ENCODE measurements at regions not wholly inside any gene's neighbourhood (a gene's known extent, or its start where the extent isn't known, plus 50 kb on each side); places are given as distances from the start of the nearest gene placed in this dataset.

GRCh38 chrX:39822133-39822748, 275.5 kb downstream of the BCOR start:
- H3K9ac ChIP-seq (ENCODE audit: extremely low read depth, low read length, poor library complexity, severe bottlenecking) = no peak overlapping the region

GRCh38 chrX:39823424-39823823, 274.3 kb downstream of the BCOR start:
- no peak for DNase-seq
- H3K27ac Mint-ChIP-seq = no peak overlapping the region
- no peaks in the 10 kb centered on the region for H3K36me3 Mint-ChIP-seq (ENCODE audit: low read depth)
- Histone ChIP-seq H3K4me3 (ENCODE audit: low read length) (no peak overlapping the region), H3K27me3 (ENCODE audit: control insufficient read depth, insufficient read depth, low read length, poor library complexity, severe bottlenecking) (peaks cover 33% of the 10 kb centered on the region), H3K9ac (ENCODE audit: extremely low read depth, low read length, poor library complexity, severe bottlenecking) (no peak overlapping the region), H3K4me1 (ENCODE audit: control insufficient read depth, insufficient read depth, low read length) (no peaks in the 10 kb centered on the region), H3K36me3 (ENCODE audit: control insufficient read depth, insufficient read depth, low read length) (no peaks in the 10 kb centered on the region), H3K27ac (ENCODE audit: low read depth, low read length) (no peak overlapping the region), H3K9me3 (ENCODE audit: control insufficient read depth, low read length) (no peaks in the 10 kb centered on the region)
- WGBS, 2 experiments (ENCODE audit: insufficient coverage in 1 of 2, insufficient read length in 1 of 2) = 91% methylated on average over 1 of the region's 1 CpG; no CpG with 5 or more reads in 1 of the 2 experiments
- peaks cover 32% of the 10 kb centered on the region for H3K4me1 Mint-ChIP-seq
- TF ChIP-seq CTCF (conservative IDR thresholded peaks at IDR 0.05) = no peak
- H3K27me3 Mint-ChIP-seq (ENCODE audit: insufficient read depth) = peaks cover 82% of the 10 kb centered on the region
- peaks cover 8% of the 10 kb centered on the region for H3K9me3 Mint-ChIP-seq
- H3K4me3 Mint-ChIP-seq = no peak overlapping the region

More at GRCh38 chrX:39822133-39822748, 275.5 kb downstream of the BCOR start:
- Mint-ChIP-seq H3K27ac (no peak overlapping the region), H3K36me3 (ENCODE audit: low read depth) (no peaks in the 10 kb centered on the region), H3K4me1 (peaks cover 40% of the 10 kb centered on the region), H3K4me3 (peak overlapping the region; percentile 49), H3K27me3 (ENCODE audit: insufficient read depth) (peaks cover 85% of the 10 kb centered on the region), H3K9me3 (peaks cover 7% of the 10 kb centered on the region)
- Histone ChIP-seq H3K36me3 (ENCODE audit: control insufficient read depth, insufficient read depth, low read length) (no peaks in the 10 kb centered on the region), H3K27ac (ENCODE audit: low read depth, low read length) (no peak overlapping the region), H3K9me3 (ENCODE audit: control insufficient read depth, low read length) (no peaks in the 10 kb centered on the region), H3K4me3 (ENCODE audit: low read length) (no peak overlapping the region), H3K27me3 (ENCODE audit: control insufficient read depth, insufficient read depth, low read length, poor library complexity, severe bottlenecking) (peaks cover 45% of the 10 kb centered on the region), H3K4me1 (ENCODE audit: control insufficient read depth, insufficient read depth, low read length) (no peaks in the 10 kb centered on the region)
- DNase-seq = peak; percentile 69
- 60 to 74% methylated on average over 2 to 14 of the region's 15 CpGs for WGBS, 2 experiments (ENCODE audit: insufficient coverage in 1 of 2, insufficient read length in 1 of 2)
- no peak for TF ChIP-seq CTCF (conservative IDR thresholded peaks at IDR 0.05)

GRCh38 chrX:39823854-39824253, 273.9 kb downstream of the BCOR start:
- Histone ChIP-seq H3K9me3 (ENCODE audit: control insufficient read depth, low read length) (no peaks in the 10 kb centered on the region), H3K4me1 (ENCODE audit: control insufficient read depth, insufficient read depth, low read length) (no peaks in the 10 kb centered on the region), H3K27ac (ENCODE audit: low read depth, low read length) (no peak overlapping the region), H3K27me3 (ENCODE audit: control insufficient read depth, insufficient read depth, low read length, poor library complexity, severe bottlenecking) (peaks cover 29% of the 10 kb centered on the region), H3K4me3 (ENCODE audit: low read length) (no peak overlapping the region), H3K36me3 (ENCODE audit: control insufficient read depth, insufficient read depth, low read length) (no peaks in the 10 kb centered on the region), H3K9ac (ENCODE audit: extremely low read depth, low read length, poor library complexity, severe bottlenecking) (no peak overlapping the region)
- Mint-ChIP-seq H3K27me3 (ENCODE audit: insufficient read depth) (peaks cover 78% of the 10 kb centered on the region), H3K4me3 (no peak overlapping the region), H3K9me3 (peaks cover 8% of the 10 kb centered on the region), H3K4me1 (peaks cover 32% of the 10 kb centered on the region), H3K36me3 (ENCODE audit: low read depth) (no peaks in the 10 kb centered on the region), H3K27ac (no peak overlapping the region)
- peak; percentile 74 for DNase-seq
- 56 to 71% methylated on average over 1 to 2 of the region's 2 CpGs for WGBS, 2 experiments (ENCODE audit: insufficient coverage in 1 of 2, insufficient read length in 1 of 2)
- TF ChIP-seq CTCF (conservative IDR thresholded peaks at IDR 0.05) = no peak

Data from endodermal cell (in vitro differentiated cells).